Body of pancreas (tissue), 4 donors: ENCODE measurements at regions not wholly inside any gene's neighbourhood (a gene's known extent, or its start where the extent isn't known, plus 50 kb on each side); places are given as distances from the start of the nearest gene placed in this dataset.

Experiments used
- POLR2A ChIP-seq, 3 donors: fragments of 450-650 bp; IDR thresholded peaks; one replicate each; pipeline ENCODE4 v1.6.1; 2016; ENCODE audit warnings: antibody characterized with exemption in 3 of 3, mild to moderate bottlenecking in 2 of 3
- TF ChIP-seq, protein P1 (sequence below), 7 experiments: fragments of 450-650 bp in 4 of 7; fragments of 200-600 bp in 3 of 7; sonication (generic) in 3 of 7; IDR thresholded peaks; one replicate each; pipeline ENCODE4 v1.5.1; 2016 to 2019; ENCODE audit warnings: antibody characterized with exemption in 7 of 7

GRCh38 chr2:19189391-19189790 lies 169.0 kb downstream of the OSR1 start:
- TF ChIP-seq POLR2A (IDR thresholded peaks at IDR 0.05): no peak
- TF ChIP-seq, protein P1, sequence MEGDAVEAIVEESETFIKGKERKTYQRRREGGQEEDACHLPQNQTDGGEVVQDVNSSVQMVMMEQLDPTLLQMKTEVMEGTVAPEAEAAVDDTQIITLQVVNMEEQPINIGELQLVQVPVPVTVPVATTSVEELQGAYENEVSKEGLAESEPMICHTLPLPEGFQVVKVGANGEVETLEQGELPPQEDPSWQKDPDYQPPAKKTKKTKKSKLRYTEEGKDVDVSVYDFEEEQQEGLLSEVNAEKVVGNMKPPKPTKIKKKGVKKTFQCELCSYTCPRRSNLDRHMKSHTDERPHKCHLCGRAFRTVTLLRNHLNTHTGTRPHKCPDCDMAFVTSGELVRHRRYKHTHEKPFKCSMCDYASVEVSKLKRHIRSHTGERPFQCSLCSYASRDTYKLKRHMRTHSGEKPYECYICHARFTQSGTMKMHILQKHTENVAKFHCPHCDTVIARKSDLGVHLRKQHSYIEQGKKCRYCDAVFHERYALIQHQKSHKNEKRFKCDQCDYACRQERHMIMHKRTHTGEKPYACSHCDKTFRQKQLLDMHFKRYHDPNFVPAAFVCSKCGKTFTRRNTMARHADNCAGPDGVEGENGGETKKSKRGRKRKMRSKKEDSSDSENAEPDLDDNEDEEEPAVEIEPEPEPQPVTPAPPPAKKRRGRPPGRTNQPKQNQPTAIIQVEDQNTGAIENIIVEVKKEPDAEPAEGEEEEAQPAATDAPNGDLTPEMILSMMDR (IDR thresholded peaks at IDR 0.05): no peak
